A673 (cell line): ENCODE measurements at regions not wholly inside any gene's neighbourhood (a gene's known extent, or its start where the extent isn't known, plus 50 kb on each side); places are given as distances from the start of the nearest gene placed in this dataset.

Source experiments
- BruUV-seq: library from RNA; stranded (reverse); fragments of 400-500 nt; replicated peaks from 2 replicates; lab custom pipeline; 2021; lab: Mats Ljungman, UMichigan
- CTCF ChIA-PET: fragments of 300-600 bp; sonication (Branson Sonifier 250); formaldehyde crosslinking; loops from one replicate; lab custom pipeline; 2022; ENCODE audit warnings: antibody characterized with exemption; lab: Charles Lee
- POLR2A ChIA-PET: fragments of 300-600 bp; sonication (Branson Sonifier 250); formaldehyde crosslinking; loops from one replicate; lab custom pipeline; 2022; ENCODE audit warnings: antibody characterized with exemption; ENCODE audit not compliant: low non-redundant PET; lab: Charles Lee
- DNase-seq: peaks from one replicate; pipeline ENCODE4 v3.0.0-alpha.2; 2015; ENCODE audit warnings: low spot score
- H3K27ac ChIP-seq: fragments of 200-600 bp; sonication (generic); 2 replicates; pipeline ENCODE4 v1.5.1; 2016; ENCODE audit warnings: mixed run types, low read depth, mild to moderate bottlenecking, mixed read lengths, antibody characterized with exemption, low read length; ENCODE audit not compliant: poor library complexity, severe bottlenecking
- H3K27me3 ChIP-seq: fragments of 200-600 bp; sonication (generic); replicated peaks from 2 replicates; pipeline ENCODE4 v1.6.1; 2017; ENCODE audit warnings: mixed run types, low read depth, mild to moderate bottlenecking, mixed read lengths, antibody characterized with exemption, low read length; ENCODE audit not compliant: insufficient read depth, poor library complexity
- H3K36me3 ChIP-seq: fragments of 200-600 bp; sonication (generic); 2 replicates; pipeline ENCODE4 v1.6.1; 2016; ENCODE audit warnings: mixed run types, mild to moderate bottlenecking, mixed read lengths, antibody characterized with exemption, low read length; ENCODE audit not compliant: insufficient read depth, poor library complexity, severe bottlenecking
- H3K4me1 ChIP-seq: fragments of 200-600 bp; sonication (generic); 2 replicates; pipeline ENCODE4 v1.6.1; 2017; ENCODE audit warnings: mixed run types, mild to moderate bottlenecking, mixed read lengths, antibody characterized with exemption, low read length; ENCODE audit not compliant: insufficient read depth, poor library complexity, severe bottlenecking
- H3K4me3 ChIP-seq: fragments of 200-600 bp; sonication (generic); 2 replicates; pipeline ENCODE4 v1.5.1; 2016; ENCODE audit warnings: low read depth, mixed run types, mild to moderate bottlenecking, mixed read lengths, low read length; ENCODE audit not compliant: poor library complexity, severe bottlenecking
- H3K9me3 ChIP-seq: fragments of 200-600 bp; sonication (generic); 2 replicates; pipeline ENCODE4 v1.6.1; 2016; ENCODE audit warnings: mixed run types, low read depth, mild to moderate bottlenecking, mixed read lengths, antibody characterized with exemption, low read length; ENCODE audit not compliant: poor library complexity, severe bottlenecking
- CTCF ChIP-seq: fragments of 300-800, 200-600 bp; sonication (generic); conservative IDR thresholded peaks from 2 replicates; pipeline ENCODE4 v1.5.1; 2017; ENCODE audit warnings: low read depth, mild to moderate bottlenecking, antibody characterized with exemption, low read length, moderate library complexity, mixed read lengths
- EZH2 ChIP-seq: fragments of 200-600 bp; sonication (generic); IDR thresholded peaks from 2 replicates; pipeline ENCODE4 v1.6.1; 2017; ENCODE audit warnings: borderline replicate concordance, low read depth, mild to moderate bottlenecking, mixed read lengths, antibody characterized with exemption, low read length; ENCODE audit not compliant: poor library complexity, severe bottlenecking
- intact Hi-C: fragments of 100-400 bp; cut with micrococcal nuclease; formaldehyde crosslinking; loops from one replicate; pipeline ENCODE4 v1.10.0; 2022; ENCODE audit not compliant: unreplicated experiment

- CTCF ChIA-PET: no interaction called here
- Histone ChIP-seq H3K27ac (no peak overlapping the region), H3K27me3 (no peaks in the 10 kb centered on the region), H3K4me1 (no peaks in the 10 kb centered on the region), H3K36me3 (no peaks in the 10 kb centered on the region), H3K4me3 (no peak overlapping the region), H3K9me3 (no peaks in the 10 kb centered on the region)
- no TSS peak for BruUV-seq
- POLR2A ChIA-PET: no interaction called here
- no peak for DNase-seq
- TF ChIP-seq CTCF (no peak), EZH2 (no peak)
- intact Hi-C loops: no loop called here
Observed at GRCh38 chr9:106728860-106729259, 134.1 kb upstream of the ZNF462 start.

- Histone ChIP-seq H3K4me1 (no peaks in the 10 kb centered on the region), H3K9me3 (no peaks in the 10 kb centered on the region), H3K27ac (no peak overlapping the region), H3K27me3 (no peaks in the 10 kb centered on the region), H3K36me3 (no peaks in the 10 kb centered on the region), H3K4me3 (no peak overlapping the region)
- BruUV-seq: no TSS peak
- ChIA-PET POLR2A (no interaction called here), CTCF (no interaction called here)
- no peak for TF ChIP-seq EZH2
- no peak for TF ChIP-seq CTCF
- DNase-seq: no peak
- intact Hi-C loops: no loop called here
Observed at GRCh38 chr9:106731910-106732309, 131.1 kb upstream of the ZNF462 start.

- no peaks in the 10 kb centered on the region for H3K4me1 ChIP-seq
- ChIA-PET CTCF (no interaction called here), POLR2A (no interaction called here)
- intact Hi-C loops: no loop called here
- no peaks in the 10 kb centered on the region for H3K9me3 ChIP-seq
- no peak overlapping the region for H3K27ac ChIP-seq
- TF ChIP-seq EZH2: no peak
- TF ChIP-seq CTCF: no peak
- DNase-seq: no peak
- H3K4me3 ChIP-seq: no peak overlapping the region
- H3K27me3 ChIP-seq: no peaks in the 10 kb centered on the region
- BruUV-seq: no TSS peak
- no peaks in the 10 kb centered on the region for H3K36me3 ChIP-seq
Observed at GRCh38 chr9:106733828-106734380, 129.1 kb upstream of the ZNF462 start.
